CD4-positive, alpha-beta T cell (primary cell): ENCODE measurements at regions not wholly inside any gene's neighbourhood (a gene's known extent, or its start where the extent isn't known, plus 50 kb on each side); places are given as distances from the start of the nearest gene placed in this dataset.

Experiments used
- ATAC-seq: fragments of 200-7000 bp; cut with Tn5 transposase; one replicate; pipeline ENCODE4 v1.10.0; 2022; ENCODE audit warnings: mild to moderate bottlenecking; ENCODE audit not compliant: poor library complexity
- CTCF ChIA-PET: fragments of 350-600 bp; sonication (Branson Sonifier 250); formaldehyde crosslinking; loops from one replicate; lab custom pipeline; 2021; ENCODE audit warnings: antibody characterized with exemption, inconsistent platforms; lab: Charles Lee
- POLR2A ChIA-PET: fragments of 350-600 bp; sonication (Branson Sonifier 250); formaldehyde crosslinking; loops from one replicate; lab custom pipeline; 2021; ENCODE audit warnings: antibody characterized with exemption, inconsistent platforms; lab: Charles Lee
- DNase-seq, 14 experiments: peaks; one replicate each; pipeline ENCODE4 v3.0.0-alpha.2; 2013 to 2020; ENCODE audit warnings: mixed read lengths in 2 of 14
- H3K27ac ChIP-seq, 2 donors: one replicate each; pipeline versions ENCODE4 v1.5.1 to v1.7.0; 2013; ENCODE audit warnings: low read length in 2 of 2, low read depth in 1 of 2, mild to moderate bottlenecking in 1 of 2
- H3K27me3 ChIP-seq, 2 experiments: 1 replicate in 1 of 2; 2 replicates in 1 of 2; pipeline versions ENCODE4 v1.6.1 to v1.7.0; 2013; ENCODE audit warnings: low read length in 2 of 2, control low read depth in 1 of 2, mild to moderate bottlenecking in 1 of 2, moderate library complexity in 1 of 2; ENCODE audit not compliant: insufficient read depth in 2 of 2, control insufficient read depth in 1 of 2
- H3K36me3 ChIP-seq: one replicate; pipeline ENCODE4 v1.6.1; 2013; ENCODE audit warnings: low read length, control low read depth; ENCODE audit not compliant: insufficient read depth
- H3K4me1 ChIP-seq: one replicate; pipeline ENCODE4 v1.6.1; 2013; ENCODE audit warnings: low read length, control low read depth; ENCODE audit not compliant: insufficient read depth
- H3K4me3 ChIP-seq: one replicate; pipeline ENCODE4 v1.5.1; 2013; ENCODE audit warnings: mild to moderate bottlenecking, low read length, moderate library complexity
- H3K9me3 ChIP-seq, 2 experiments: 1 replicate in 1 of 2; 2 replicates in 1 of 2; pipeline versions ENCODE4 v1.6.1 to v1.7.0; 2013; ENCODE audit warnings: low read length in 2 of 2, mild to moderate bottlenecking in 2 of 2, control low read depth in 1 of 2, moderate library complexity in 1 of 2; ENCODE audit not compliant: control insufficient read depth in 1 of 2, insufficient read depth in 1 of 2
- H3K27ac Mint-ChIP-seq: one replicate; pipeline ENCODE4 v1.8.0; 2020; ENCODE audit warnings: mixed read lengths
- H3K27me3 Mint-ChIP-seq: one replicate; pipeline ENCODE4 v1.8.0; 2021; ENCODE audit warnings: mixed read lengths
- H3K36me3 Mint-ChIP-seq: one replicate; pipeline ENCODE4 v1.8.0; 2021; ENCODE audit warnings: low read depth, mixed read lengths
- H3K4me1 Mint-ChIP-seq: one replicate; pipeline ENCODE4 v1.8.0; 2021; ENCODE audit warnings: low read depth, mixed read lengths
- H3K4me3 Mint-ChIP-seq: one replicate; pipeline ENCODE4 v1.8.0; 2020; ENCODE audit warnings: mild to moderate bottlenecking, mixed read lengths
- H3K9me3 Mint-ChIP-seq: one replicate; pipeline ENCODE4 v1.8.0; 2020; ENCODE audit warnings: mixed read lengths
- intact Hi-C, 2 experiments: fragments of 100-400 bp; cut with DNase I in 1 of 2; cut with micrococcal nuclease in 1 of 2; formaldehyde crosslinking; loops; one replicate each; pipeline versions ENCODE4 v1.15.1 to v1.9.0; 2023 to 2025; cut with DNase I, micrococcal nuclease
- TF ChIP-seq, protein P1 (sequence below): fragments of 200-600 bp; IDR thresholded peaks from one replicate; pipeline ENCODE4 v1.8.0; 2022; ENCODE audit warnings: antibody characterized with exemption, mild to moderate bottlenecking

DNA sequence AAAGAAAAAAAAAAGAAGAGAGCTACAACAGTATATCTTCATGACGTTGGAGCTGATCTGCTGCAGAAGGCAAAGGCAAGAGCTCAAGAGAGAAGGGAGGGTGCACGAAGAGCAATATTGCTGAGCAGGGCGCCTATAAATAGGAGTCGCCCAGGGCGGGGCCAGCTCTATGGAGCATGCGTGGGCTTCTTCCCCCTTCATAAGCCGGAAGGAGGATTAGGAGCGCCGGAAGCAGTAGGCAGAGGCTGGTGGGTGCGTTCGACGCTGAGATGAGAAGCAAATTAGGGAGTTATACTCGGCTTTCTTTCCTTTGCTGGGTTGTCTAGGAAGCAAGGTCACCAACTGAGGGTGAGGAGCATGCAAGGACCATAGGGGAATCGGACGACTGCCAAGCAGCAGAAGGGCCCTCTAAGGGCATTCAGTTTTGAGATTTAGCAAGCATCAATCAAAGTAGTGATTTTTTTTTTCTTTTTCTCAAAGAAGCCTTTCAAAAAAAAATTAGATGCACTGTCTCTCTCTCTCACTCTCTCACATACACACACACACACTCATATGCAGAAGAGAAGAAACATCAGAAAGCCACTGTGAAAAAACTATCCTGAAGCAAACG lies 496.7 kb downstream of the ENC1 start:
- Histone ChIP-seq H3K27me3 (no peaks in the 10 kb centered on the region), H3K27ac (no peak overlapping the region), H3K4me1 (no peaks in the 10 kb centered on the region), H3K36me3 (no peaks in the 10 kb centered on the region), H3K4me3 (no peak overlapping the region), H3K9me3 (no peaks in the 10 kb centered on the region)
- Mint-ChIP-seq H3K27me3 (peaks cover 22% of the 10 kb centered on the region), H3K4me3 (no peak overlapping the region), H3K4me1 (no peaks in the 10 kb centered on the region), H3K36me3 (no peaks in the 10 kb centered on the region), H3K9me3 (no peaks in the 10 kb centered on the region), H3K27ac (no peak overlapping the region)
- DNase-seq (no peak), ATAC-seq (no peak)
- intact Hi-C loops = no loop called here
- POLR2A ChIA-PET = no interaction called here
- CTCF ChIA-PET = no interaction called here
- TF ChIP-seq, protein P1, sequence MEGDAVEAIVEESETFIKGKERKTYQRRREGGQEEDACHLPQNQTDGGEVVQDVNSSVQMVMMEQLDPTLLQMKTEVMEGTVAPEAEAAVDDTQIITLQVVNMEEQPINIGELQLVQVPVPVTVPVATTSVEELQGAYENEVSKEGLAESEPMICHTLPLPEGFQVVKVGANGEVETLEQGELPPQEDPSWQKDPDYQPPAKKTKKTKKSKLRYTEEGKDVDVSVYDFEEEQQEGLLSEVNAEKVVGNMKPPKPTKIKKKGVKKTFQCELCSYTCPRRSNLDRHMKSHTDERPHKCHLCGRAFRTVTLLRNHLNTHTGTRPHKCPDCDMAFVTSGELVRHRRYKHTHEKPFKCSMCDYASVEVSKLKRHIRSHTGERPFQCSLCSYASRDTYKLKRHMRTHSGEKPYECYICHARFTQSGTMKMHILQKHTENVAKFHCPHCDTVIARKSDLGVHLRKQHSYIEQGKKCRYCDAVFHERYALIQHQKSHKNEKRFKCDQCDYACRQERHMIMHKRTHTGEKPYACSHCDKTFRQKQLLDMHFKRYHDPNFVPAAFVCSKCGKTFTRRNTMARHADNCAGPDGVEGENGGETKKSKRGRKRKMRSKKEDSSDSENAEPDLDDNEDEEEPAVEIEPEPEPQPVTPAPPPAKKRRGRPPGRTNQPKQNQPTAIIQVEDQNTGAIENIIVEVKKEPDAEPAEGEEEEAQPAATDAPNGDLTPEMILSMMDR = no peak

DNA sequence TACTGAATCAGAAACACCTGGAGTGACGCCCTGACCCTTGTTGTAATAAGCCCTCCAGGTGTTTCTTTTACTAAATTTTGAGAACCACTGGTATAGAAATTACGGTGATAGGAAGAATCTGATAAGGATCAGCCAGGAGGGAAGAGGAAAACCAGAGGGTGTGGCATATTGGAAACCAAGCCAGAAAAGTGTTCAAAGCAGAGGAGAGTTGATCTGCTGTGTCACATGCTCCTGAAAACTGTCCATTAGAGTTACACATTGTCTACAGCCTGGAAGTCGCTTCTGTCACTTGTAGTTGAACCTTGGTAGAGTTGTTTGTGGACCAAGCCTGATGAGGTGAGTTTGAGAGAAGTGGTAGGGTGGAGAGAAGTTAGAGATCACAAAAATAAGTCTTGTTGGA lies 497.4 kb downstream of the ENC1 start:
- ChIA-PET CTCF (no interaction called here), POLR2A (no interaction called here)
- Histone ChIP-seq H3K27ac (no peak overlapping the region), H3K27me3 (no peaks in the 10 kb centered on the region), H3K4me1 (no peaks in the 10 kb centered on the region), H3K9me3 (no peaks in the 10 kb centered on the region), H3K4me3 (no peak overlapping the region), H3K36me3 (no peaks in the 10 kb centered on the region)
- Mint-ChIP-seq H3K27ac (no peak overlapping the region), H3K4me3 (no peak overlapping the region), H3K27me3 (peaks cover 21% of the 10 kb centered on the region), H3K9me3 (no peaks in the 10 kb centered on the region), H3K36me3 (no peaks in the 10 kb centered on the region), H3K4me1 (no peaks in the 10 kb centered on the region)
- intact Hi-C loops = no loop called here
- TF ChIP-seq, protein P1 = no peak
- no peak for ATAC-seq
- no peak for DNase-seq

DNA sequence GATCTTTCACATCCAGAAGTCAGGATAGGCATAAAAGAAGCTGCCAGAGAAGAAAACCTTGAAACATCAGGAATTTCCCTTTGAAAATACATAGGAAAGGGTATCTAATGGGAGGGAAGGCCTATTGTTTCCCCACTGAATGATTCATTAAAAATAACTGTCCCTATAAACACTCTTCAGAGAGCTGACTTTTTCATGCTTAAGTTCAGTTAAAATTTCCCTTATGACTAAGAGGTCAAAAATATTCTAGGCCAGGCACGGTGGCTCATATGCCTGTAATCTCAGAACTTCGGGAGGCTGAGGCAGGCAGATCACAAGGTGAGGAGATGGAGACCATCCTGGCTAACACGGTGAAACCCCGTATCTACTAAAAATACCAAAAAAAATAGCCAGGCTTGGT lies 499.5 kb downstream of the ENC1 start:
- H3K27me3 Mint-ChIP-seq = peaks cover 23% of the 10 kb centered on the region
- CTCF ChIA-PET = no interaction called here
- H3K4me1 ChIP-seq = no peaks in the 10 kb centered on the region
- H3K27ac ChIP-seq = no peak overlapping the region
- H3K4me3 ChIP-seq = no peak overlapping the region
- no peak overlapping the region for H3K27ac Mint-ChIP-seq
- TF ChIP-seq, protein P1 = no peak
- POLR2A ChIA-PET = no interaction called here
- no peaks in the 10 kb centered on the region for H3K36me3 ChIP-seq
- intact Hi-C loops = no loop called here
- no peaks in the 10 kb centered on the region for H3K36me3 Mint-ChIP-seq
- no peaks in the 10 kb centered on the region for H3K27me3 ChIP-seq
- no peak overlapping the region for H3K4me3 Mint-ChIP-seq
- no peaks in the 10 kb centered on the region for H3K9me3 ChIP-seq
- DNase-seq = no peak
- no peaks in the 10 kb centered on the region for H3K4me1 Mint-ChIP-seq
- H3K9me3 Mint-ChIP-seq = no peaks in the 10 kb centered on the region
- no peak for ATAC-seq
